LHCN-M2 (cell line): ENCODE measurements at regions not wholly inside any gene's neighbourhood (a gene's known extent, or its start where the extent isn't known, plus 50 kb on each side); places are given as distances from the start of the nearest gene placed in this dataset.
"Not testable (repeated sequence)": the region's sequence is repeated elsewhere in the genome, so short reads cannot be mapped to it uniquely, and the experiment has no call there.

Source experiments
- DNase-seq: peaks from one replicate; pipeline ENCODE4 v3.0.0-alpha.2; 2012; ENCODE audit warnings: low read depth

DNA sequence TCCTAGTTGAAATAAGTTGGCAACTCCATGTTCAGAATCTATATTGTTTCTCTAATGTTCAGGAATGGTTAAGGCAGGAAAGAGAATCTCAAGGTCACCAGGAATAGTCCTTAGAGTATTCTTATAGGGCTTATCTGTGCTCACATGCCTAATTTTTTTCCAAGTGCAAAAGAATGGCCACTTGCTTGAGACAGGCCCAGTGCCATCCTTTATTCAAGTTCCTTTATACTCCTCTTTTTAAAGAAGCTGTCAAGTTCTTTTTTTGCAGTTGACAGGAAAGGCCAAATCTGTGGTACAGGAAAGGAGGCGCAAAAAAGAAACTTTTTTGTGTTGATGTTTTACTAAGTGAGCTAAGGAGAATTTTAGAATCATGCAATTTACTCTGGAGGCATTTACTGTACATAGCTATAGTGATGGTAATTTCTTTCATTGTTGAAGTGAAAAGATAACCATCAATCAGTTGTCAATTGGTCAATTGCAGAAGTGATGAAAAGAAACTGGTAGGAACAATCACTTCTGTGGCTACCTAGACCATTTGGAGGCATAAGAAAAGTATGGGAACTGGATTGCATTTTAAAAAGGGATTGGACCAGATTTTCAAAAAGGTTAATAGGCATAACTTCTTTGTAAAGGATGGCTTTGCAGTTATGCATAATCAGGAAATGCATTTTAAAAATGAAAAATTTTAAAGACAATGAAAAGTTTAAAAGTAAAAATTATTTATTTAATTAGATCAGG is 102.5 kb upstream of the SOX2 start:
- no peak for DNase-seq

DNA sequence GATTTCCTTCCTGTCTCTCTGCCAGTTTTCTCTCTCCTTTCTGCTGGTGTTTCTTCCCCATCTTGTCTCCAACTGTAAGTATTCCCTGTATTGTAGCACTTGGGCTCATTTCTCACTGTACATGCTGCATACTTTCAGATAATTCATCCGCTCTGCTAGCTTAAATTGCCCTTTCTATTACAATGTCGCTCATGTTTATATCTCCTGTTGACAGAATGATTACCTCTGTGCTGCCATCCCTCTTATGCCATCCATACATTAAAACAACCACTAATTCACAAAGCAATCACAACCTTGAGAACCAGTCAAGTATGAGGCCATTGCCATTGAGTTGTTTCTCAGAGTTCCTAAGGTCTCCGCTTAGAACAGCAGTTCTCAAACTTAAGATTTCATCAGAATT is 107.5 kb upstream of the SOX2 start:
- no peak for DNase-seq

DNA sequence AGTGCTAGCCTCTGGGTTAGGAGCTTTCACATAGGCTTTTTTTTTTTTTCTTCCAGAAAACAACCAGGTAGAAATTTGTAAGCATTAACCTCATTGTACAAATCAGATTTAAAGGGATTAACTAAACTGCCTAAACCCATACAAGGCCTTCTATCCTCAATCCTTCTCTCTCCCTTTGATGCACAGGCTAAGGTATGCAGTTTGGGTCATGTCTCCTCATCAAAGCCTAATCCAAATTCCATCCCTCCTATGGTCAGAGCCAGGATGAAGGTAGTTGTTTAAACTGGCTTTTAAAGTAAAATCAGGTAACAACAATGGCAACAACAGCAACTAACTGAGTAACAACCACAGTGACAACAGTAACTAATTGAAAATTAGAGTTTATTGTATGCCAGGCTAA is 115.6 kb upstream of the SOX2 start:
- no peak for DNase-seq

- not testable (repeated sequence) for DNase-seq
These were observed 120.8 kb upstream of the SOX2 start for GRCh38 chr3:181590939-181591338.

DNA sequence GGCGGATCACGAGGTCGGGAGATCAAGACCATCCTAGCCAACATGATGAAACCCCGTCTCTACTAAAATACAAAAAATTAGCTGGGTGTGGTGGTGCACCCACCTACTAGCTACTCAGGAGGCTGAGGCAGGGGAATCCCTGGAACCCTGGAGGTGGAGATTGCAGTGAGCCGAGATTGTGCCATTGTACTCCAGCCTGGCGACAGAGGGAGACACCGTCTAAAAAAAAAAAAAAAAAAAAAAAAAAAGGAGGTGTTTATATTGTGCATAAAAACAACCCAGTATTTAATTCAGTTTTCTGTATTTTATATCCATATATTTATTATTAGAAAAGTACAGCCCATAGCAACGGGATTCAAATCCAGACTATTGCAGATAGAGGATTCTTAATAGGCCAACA is 129.1 kb upstream of the SOX2 start:
- no peak for DNase-seq

GRCh38 chr3:181581656-181582055 is 130.1 kb upstream of the SOX2 start:
- DNase-seq, result no peak

GRCh38 chr3:181578743-181579142 is 133.0 kb upstream of the SOX2 start:
- DNase-seq, result no peak

GRCh38 chr3:181572432-181572831 is 139.3 kb upstream of the SOX2 start:
- no peak for DNase-seq

DNA sequence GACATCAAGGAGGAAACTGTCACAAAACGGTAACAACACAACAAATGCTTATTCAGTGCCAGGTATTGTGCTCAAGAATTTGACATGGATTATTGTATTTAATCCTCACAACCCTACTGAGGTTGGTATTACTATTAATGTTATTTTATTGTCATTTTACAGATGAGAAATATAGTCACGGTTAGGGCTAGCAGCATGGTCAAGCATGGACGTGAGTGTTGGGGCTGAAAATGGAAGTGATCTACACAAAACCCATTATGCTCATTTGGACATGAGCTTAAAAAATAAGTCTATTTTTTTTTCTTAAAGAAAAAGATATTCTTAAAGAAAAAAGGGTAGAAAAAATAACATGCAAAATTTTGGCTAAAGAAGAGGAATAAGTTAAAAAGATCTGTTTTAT is 141.3 kb upstream of the SOX2 start:
- no peak for DNase-seq

DNA sequence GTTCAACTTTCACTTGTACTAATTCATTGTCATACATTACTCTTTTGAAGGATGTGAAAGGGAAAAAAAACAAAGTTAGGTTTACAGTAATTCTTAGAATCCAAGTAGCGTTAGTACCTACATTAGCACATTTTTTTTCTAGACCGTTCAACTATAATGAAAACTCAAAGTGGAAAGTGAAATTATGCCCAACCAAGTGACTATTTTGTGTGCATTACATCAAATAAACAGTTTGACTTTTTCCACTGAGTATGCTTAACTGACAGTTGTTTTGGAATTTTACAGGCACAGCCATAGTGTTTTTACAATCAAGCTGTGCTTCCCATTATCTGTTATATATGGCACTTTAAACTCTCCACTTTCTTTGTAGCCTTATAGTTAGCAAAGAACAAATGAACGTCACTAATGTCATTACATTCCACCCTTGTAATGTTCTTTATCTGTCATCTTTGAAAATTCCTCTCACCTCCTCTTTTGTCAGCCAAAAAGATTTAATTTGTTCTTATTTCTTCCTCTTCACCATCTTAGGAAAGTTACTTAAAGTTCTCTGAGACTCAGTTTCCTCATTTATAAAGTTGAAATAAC is 142.3 kb upstream of the SOX2 start:
- DNase-seq, result no peak

DNA sequence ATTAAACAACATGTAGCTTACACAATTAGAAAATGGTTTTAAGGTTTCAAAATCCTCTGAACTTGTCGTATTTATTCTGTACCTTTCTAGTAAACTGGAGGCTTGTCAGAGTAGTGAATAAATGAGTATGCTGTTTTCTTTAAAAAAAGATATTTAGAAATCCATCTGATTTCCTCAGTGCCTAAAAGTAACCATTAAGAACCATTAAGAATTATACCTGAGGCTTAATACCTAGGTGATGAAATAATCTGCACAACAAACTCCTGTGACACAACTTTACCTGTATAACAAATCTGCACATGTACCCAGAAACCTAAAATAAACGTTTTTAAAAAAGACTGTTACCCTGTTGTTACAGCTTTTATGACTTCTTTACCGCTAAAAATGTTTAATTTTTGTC is 143.0 kb upstream of the SOX2 start:
- DNase-seq, result no peak

DNA sequence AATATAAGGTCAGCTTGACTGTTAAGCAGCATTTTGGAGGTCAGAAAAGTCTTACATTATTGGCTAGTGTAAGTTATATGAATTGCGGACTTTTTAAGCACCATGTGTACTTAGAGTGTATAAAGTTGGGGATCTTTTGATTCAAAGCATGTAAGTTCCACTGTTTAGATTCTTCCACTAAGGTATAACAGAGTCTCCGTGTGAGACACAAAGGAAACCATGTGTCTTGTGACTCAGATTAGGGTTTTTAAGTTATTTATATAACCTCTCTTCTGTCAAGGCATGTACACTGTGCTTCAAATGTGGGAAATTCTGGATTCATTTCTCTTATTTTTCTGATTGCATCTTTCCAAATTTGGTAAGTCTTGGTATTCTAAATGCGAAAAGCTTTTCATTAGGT is 143.5 kb upstream of the SOX2 start:
- DNase-seq, result no peak

GRCh38 chr3:181567311-181568075 is 144.2 kb upstream of the SOX2 start:
- peak; percentile 19 for DNase-seq

DNA sequence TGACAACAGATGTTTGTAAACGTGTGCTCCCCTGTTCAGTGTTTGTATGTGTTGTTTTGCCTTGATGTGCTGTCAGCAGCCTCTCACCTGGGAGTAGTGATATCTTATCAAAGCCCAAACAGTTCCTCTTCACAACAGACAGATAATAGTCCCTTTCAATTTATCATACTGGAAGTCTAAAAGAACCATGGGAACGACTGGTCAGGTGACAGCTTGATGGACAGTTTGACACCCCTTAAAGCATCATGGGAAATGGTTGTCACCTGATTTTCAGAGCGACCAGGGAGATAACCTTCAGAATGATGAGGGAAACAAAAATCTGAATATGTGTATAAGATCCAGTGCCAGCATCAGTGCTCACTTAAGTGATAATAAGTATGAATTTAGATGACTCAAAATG is 146.3 kb upstream of the SOX2 start:
- DNase-seq, result no peak

DNA sequence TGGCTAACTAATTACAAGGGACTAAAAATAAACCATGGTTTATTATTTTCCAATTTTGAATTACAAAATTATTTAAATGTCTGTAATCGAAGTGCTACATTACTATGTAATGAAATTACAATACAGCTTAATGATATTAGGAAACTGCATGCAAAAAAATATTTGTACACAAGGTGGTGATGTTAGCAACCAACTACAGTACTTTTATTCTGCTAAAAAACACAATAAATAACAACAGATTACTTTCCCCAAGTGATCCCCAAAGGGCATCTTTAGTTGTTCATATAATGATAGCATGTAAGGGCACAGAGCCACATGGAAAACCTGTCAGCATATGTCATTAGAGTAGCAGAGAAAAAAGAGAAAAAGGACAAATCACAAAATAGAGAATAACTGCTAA is 147.5 kb upstream of the SOX2 start:
- no peak for DNase-seq

DNA sequence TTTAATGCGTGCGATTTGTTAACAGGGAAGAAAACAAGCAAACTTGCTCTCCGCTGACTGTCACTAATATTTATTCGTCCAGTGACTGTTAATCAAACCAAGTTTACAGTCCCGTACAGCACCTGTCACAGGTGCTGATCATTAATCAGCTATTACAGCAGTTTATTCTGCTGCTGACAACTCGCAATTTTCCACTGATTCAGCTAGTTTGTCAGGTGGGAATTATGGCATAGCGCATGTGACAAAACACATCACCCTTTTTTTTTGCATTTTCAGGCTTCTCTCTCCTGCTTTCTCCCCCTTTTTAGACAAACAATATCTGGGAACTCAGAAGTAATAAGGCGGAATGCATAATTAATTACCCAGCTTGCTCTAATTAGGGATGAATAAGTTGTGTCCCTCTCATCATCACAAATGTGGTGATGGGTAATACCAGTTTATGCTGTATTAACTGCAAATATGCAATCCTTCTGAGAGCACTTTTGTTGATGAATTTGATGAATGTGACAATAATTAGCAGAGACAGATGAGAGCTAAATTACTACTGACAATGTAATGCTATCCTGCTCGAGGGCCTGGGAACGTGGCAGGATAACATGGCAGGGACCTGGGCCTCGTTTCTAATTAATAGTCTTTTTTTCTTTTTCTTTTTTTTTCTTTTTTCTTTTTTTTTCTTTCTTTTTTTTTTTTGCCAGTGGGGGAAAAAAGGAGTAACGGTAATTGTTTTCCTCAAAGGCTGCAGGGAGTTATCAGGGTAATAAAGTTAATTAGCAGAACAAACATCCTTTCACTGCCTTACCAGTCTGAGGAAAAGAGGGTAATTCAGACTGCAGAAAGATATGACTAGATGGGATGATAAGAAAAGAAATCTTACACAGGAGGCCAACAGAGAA is 150.3 kb upstream of the SOX2 start:
- DNase-seq, result no peak

- DNase-seq, result no peak
These were observed 152.9 kb upstream of the SOX2 start for GRCh38 chr3:181558870-181559269.

DNA sequence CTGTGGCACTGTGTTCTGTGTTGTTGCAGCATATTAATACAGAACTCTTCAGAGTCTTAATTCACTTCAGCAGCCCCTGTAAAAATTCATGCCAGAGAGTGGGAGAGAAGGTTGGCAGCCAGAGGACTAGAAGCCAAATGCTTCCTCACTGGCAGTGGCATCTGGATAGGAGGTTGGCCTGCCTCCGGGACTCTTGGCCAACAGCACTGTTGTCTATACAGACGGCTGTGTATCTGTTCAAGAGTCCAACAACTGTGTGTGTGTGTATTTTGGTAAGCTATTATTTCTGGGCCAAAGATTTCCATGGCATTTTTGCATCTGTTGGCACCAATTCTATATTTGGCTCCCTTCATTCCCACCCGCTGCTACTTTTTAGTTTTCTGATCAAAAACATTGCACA is 156.0 kb upstream of the SOX2 start:
- DNase-seq, result no peak

DNA sequence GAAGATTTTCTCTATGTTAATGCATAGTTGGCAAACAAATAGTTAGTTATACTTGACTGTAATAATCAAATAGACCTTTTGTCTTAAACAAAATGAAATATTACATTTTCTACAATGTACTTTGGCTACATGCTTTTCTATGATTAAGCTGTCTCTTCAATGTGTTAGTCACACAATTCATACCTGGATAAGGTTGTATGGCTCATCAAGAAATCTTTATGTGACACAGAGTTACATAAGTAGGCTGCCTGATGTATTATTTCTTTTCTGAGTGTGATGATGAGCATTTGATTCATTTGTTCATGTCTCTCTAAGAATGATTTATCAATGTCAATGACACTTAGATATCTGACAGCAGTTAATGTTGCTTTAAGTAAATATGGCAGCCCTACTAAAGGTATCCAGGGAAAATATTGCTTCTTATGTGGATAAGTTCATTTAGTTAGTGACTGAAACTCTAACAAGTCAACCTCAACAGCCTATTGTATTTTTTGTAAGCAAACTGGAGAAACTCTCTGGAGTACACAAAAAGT is 157.4 kb upstream of the SOX2 start:
- DNase-seq, result no peak

GRCh38 chr3:181549266-181549665 is 162.5 kb upstream of the SOX2 start:
- no peak for DNase-seq

- no peak for DNase-seq
These were observed 170.3 kb upstream of the SOX2 start for GRCh38 chr3:181541414-181541813.

DNA sequence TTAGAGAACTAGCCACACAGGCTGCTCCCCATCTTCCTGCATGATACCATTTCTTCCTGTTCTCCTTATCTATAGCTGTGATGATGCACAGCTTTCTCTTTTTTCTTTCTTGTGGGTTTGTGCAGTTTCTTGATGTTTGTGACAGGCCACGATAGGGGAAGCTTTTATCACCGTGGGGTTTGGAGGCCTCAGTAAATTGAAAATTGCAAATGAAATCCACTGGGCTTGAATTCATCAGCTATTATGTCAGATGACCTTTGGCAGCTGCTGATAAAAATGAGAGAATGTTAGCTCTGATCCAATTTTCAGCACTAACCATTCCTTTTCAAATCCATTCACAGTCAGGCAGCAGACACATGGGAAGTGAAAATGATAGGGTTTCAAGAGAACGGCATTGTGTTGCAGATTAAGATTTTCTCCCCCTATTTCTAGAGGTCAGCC is 176.9 kb upstream of the SOX2 start:
- DNase-seq, result no peak
